ENCODE measurements at regions not wholly inside any gene's neighbourhood (a gene's known extent, or its start where the extent isn't known, plus 50 kb on each side); places are given as distances from the start of the nearest gene placed in this dataset.
"Not testable (repeated sequence)": the region's sequence is repeated elsewhere in the genome, so short reads cannot be mapped to it uniquely, and the experiment has no call there.

GRCh38 chr1:148432318-148432717 is 50.8 kb downstream of the PPIAL4G start:
- peaks cover 73% of the 10 kb centered on the region for H3K36me3 Mint-ChIP-seq (ENCODE audit: low read depth)
- DNase-seq; H3K27me3 Mint-ChIP-seq (ENCODE audit: low read depth, poor library complexity); H3K9me3 Mint-ChIP-seq; H3K4me3 Mint-ChIP-seq; H3K4me1 Mint-ChIP-seq; H3K27ac Mint-ChIP-seq: not testable (repeated sequence)

DNA sequence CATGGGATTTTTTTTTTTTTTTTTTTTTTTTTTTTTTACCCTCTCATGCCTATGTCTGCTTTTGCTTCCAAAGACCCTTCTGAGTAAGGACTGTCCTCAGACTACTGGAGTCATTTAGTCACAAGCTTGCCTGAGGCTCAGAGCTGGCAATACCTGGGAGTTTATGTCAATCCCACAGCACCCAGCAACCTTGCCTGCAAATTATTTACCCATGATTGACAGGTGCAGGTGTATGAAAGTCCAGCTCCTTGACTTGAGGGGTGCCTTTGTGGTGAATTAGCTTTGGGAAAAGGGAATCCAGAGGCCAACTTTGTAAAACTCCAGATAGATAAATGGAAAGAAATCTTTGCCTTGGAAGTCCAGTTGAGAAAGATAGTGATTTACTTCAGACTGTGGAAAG is 53.2 kb downstream of the PPIAL4G start:
- H3K4me1 Mint-ChIP-seq; H3K4me3 Mint-ChIP-seq; DNase-seq; H3K9me3 Mint-ChIP-seq; H3K27ac Mint-ChIP-seq; H3K27me3 Mint-ChIP-seq (ENCODE audit: low read depth, poor library complexity): not testable (repeated sequence)
- H3K36me3 Mint-ChIP-seq (ENCODE audit: low read depth): peaks cover 80% of the 10 kb centered on the region

GRCh38 chr1:148426940-148427611 is 56.0 kb downstream of the PPIAL4G start:
- not testable (repeated sequence) for H3K27me3 Mint-ChIP-seq (ENCODE audit: low read depth, poor library complexity); H3K9me3 Mint-ChIP-seq; H3K4me1 Mint-ChIP-seq; DNase-seq; H3K4me3 Mint-ChIP-seq
- Mint-ChIP-seq H3K36me3 (ENCODE audit: low read depth) (peaks cover 59% of the 10 kb centered on the region), H3K27ac (peak overlapping the region; percentile 22)

GRCh38 chr1:148426385-148426784 is 56.7 kb downstream of the PPIAL4G start:
- H3K27me3 Mint-ChIP-seq (ENCODE audit: low read depth, poor library complexity); DNase-seq; H3K27ac Mint-ChIP-seq; H3K4me3 Mint-ChIP-seq; H3K9me3 Mint-ChIP-seq; H3K4me1 Mint-ChIP-seq: not testable (repeated sequence)
- peaks cover 52% of the 10 kb centered on the region for H3K36me3 Mint-ChIP-seq (ENCODE audit: low read depth)

GRCh38 chr1:148424143-148425003 is 58.7 kb downstream of the PPIAL4G start:
- not testable (repeated sequence) for H3K4me1 Mint-ChIP-seq; H3K4me3 Mint-ChIP-seq; H3K27ac Mint-ChIP-seq; DNase-seq; H3K27me3 Mint-ChIP-seq (ENCODE audit: low read depth, poor library complexity); H3K9me3 Mint-ChIP-seq
- H3K36me3 Mint-ChIP-seq (ENCODE audit: low read depth): peaks cover 36% of the 10 kb centered on the region

DNA sequence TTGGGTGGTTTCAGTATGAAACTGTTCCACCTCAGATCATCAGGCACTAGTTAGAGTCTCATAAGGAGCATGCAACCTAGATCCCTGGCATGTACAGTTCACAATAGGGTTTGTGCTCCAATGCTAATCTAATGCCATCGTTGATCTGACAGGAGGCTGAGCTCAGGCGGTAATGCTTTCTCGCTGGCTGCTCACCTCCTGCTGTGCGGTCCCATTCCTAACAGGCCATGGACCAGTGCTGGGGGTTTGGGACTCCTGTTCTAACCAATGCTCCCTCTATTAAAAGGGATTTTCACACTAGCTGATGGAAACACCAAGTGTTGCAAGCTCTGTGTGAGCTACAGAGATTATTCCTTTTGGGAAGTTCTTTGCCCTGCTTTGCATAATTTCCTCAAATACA is 60.2 kb downstream of the PPIAL4G start:
- H3K4me1 Mint-ChIP-seq; H3K9me3 Mint-ChIP-seq; DNase-seq; H3K27ac Mint-ChIP-seq; H3K4me3 Mint-ChIP-seq; H3K27me3 Mint-ChIP-seq (ENCODE audit: low read depth, poor library complexity): not testable (repeated sequence)
- H3K36me3 Mint-ChIP-seq (ENCODE audit: low read depth): peaks cover 22% of the 10 kb centered on the region

GRCh38 chr1:148417241-148417640 is 65.9 kb downstream of the PPIAL4G start:
- not testable (repeated sequence) for H3K27ac Mint-ChIP-seq; H3K36me3 Mint-ChIP-seq (ENCODE audit: low read depth); H3K27me3 Mint-ChIP-seq (ENCODE audit: low read depth, poor library complexity)

DNA sequence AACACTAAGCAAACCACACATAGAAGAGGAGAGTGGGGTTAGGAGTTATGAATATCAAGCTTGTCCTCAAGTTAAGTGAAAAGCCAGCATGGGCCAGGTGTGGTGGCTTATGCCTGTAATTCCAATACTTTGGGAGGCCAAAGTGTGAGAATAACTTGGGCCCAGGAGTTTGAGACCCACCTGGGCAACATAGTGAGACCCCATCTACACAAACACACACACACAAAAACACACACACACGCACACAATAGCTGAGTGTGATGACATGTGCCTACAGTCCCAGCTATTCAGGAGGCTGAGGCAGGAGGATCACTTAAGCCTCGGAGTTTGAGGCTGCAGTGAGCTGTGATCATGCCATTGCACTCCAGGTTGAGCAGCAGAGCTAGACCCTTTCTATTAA is 69.7 kb downstream of the PPIAL4G start:
- H3K4me3 Mint-ChIP-seq, DNase-seq: not testable (repeated sequence)
- H3K9me3 Mint-ChIP-seq: peaks cover 19% of the 10 kb centered on the region

More at GRCh38 chr1:148417241-148417640, 65.9 kb downstream of the PPIAL4G start:
- H3K4me1 Mint-ChIP-seq, H3K4me3 Mint-ChIP-seq, DNase-seq, H3K9me3 Mint-ChIP-seq: not testable (repeated sequence)

DNA sequence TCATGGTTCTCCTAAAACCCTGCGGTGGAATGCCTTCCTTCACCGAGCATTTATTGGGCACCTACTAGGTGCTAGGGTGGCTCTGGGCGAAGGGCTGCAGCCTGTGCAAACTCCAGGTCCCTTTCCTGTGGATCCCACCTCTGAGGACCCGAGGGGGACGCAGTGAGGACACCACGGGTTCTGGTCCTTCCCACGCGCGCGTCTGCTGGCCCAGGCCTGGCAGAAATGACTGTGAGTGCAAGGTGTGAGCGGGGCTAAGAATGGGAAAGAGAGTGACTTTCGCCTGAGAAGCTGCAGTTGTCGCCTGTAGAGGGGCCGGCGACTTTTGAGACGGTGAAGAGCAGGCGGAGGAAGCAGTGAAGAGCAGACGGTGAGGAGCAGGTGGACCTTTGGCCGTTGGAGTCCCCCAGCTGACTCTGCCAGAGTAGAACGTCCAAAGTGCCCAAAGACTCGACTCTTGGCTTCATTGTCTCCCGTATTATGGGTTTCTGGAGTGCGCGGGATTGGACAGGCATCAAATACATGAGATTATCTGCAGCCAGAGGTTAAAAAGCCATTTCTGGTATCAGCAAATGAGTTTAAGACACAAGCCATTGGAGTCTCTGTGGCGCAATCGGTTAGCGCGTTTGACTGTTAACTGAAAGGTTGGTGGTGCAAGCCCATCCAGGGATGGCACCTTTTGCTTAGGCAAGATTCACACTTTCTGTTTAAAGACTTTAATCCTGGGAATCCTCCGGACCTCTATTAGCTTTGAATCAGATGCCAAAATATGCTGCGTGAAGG is 78.1 kb downstream of the PPIAL4G start:
- H3K4me1 Mint-ChIP-seq: peaks cover 30% of the 10 kb centered on the region
- not testable (repeated sequence) for H3K4me3 Mint-ChIP-seq; DNase-seq; H3K27me3 Mint-ChIP-seq (ENCODE audit: low read depth, poor library complexity); H3K27ac Mint-ChIP-seq
- peaks cover 35% of the 10 kb centered on the region for H3K36me3 Mint-ChIP-seq (ENCODE audit: low read depth)
- H3K9me3 Mint-ChIP-seq: peaks cover 13% of the 10 kb centered on the region

More for the DNA sequence above, 69.7 kb downstream of the PPIAL4G start:
- H3K27ac Mint-ChIP-seq; H3K4me1 Mint-ChIP-seq; H3K27me3 Mint-ChIP-seq (ENCODE audit: low read depth, poor library complexity): not testable (repeated sequence)
- peaks cover 30% of the 10 kb centered on the region for H3K36me3 Mint-ChIP-seq (ENCODE audit: low read depth)

DNA sequence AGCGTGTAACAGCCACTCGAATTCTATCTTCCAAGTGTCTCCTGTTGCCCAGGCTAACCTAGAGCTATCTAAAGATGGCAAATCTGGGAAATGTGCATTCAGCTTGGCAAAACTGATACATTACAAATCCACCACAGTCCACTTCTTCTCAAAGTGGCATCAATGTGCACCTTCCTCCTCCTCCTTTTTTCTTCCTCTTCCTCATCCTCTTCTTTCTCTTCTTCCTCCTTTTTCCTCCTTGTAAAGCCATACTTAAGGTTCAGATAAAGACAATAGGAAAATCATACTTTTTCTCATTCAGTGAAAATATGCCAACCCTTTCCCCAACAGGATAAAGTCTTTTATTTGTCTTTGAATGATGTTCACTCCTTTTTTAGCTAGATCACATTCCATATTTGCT is 79.2 kb downstream of the PPIAL4G start:
- Mint-ChIP-seq H3K4me3 (peak overlapping the region; percentile 61), H3K4me1 (peaks cover 38% of the 10 kb centered on the region), H3K36me3 (ENCODE audit: low read depth) (peaks cover 27% of the 10 kb centered on the region)
- not testable (repeated sequence) for H3K27me3 Mint-ChIP-seq (ENCODE audit: low read depth, poor library complexity); H3K9me3 Mint-ChIP-seq; H3K27ac Mint-ChIP-seq; DNase-seq

DNA sequence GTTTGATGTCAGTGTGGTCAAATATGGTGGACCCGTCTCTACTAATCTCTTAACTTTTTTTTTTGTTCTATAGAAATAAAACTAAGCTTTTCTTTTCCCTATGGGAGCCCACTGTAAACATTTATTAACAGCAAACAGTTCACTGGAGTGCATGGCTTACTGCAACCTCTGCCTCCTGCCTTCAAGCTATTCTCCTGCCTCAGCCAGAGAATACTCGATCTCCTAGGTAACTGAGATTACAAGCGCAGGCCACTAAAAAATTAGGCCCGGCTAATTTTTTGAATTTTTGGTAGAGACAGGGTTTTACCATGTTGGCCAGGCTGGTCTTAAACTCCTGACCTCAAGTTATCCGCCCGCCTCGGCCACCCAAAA is 80.0 kb downstream of the PPIAL4G start:
- peak overlapping the region; percentile 99 for H3K27ac Mint-ChIP-seq
- H3K36me3 Mint-ChIP-seq (ENCODE audit: low read depth): peaks cover 22% of the 10 kb centered on the region
- DNase-seq; H3K27me3 Mint-ChIP-seq (ENCODE audit: low read depth, poor library complexity); H3K9me3 Mint-ChIP-seq: not testable (repeated sequence)
- H3K4me1 Mint-ChIP-seq: peaks cover 38% of the 10 kb centered on the region
- peak overlapping the region; percentile 94 for H3K4me3 Mint-ChIP-seq

DNA sequence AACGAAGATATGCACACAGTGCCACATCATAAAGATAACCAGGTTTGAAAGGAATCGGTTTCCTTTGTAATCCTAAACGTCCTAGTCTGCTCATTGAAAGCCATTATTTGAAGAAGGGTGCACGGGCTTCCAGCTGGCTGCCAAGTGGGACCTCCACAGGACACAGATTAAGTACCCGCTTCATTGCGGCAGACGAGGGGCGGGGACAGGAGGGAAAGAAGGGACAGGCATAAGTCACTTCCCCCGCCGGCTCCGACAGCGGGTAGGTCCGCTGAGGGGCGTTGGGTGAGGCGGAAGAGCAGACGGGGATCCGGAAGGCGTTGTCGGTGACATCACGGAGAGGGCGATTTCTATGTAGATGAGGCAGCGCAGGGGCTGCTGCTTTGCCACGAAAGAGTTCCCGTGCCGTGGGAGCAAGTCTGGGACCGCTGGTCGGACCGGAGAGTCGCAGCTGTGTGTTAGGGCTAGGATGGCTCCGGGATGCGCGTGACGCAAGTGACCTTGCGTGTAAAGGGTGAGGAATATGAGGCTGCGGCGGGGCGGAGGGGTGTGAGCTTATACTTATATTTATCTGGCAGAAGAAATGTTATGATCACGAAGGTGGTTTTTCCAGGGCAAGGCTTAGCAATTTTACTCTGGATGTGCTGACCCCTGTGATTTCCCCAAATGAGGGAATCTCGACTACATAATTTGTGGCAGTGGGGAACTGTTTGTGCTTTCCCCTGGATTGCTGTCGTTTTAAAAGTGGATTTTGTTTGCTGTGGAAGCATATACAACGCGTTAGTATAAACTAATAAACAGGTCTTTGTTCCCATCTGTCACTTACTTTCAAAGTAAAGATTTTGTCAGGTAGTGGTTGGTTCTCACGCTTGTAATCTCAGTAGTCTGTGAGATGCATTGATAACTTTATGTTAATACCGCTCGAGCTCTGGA is 80.7 kb downstream of the PPIAL4G start:
- H3K9me3 Mint-ChIP-seq; H3K27me3 Mint-ChIP-seq (ENCODE audit: low read depth, poor library complexity): not testable (repeated sequence)
- Mint-ChIP-seq H3K27ac (peak overlapping the region; percentile 99), H3K4me1 (peaks cover 38% of the 10 kb centered on the region), H3K36me3 (ENCODE audit: low read depth) (peaks cover 19% of the 10 kb centered on the region), H3K4me3 (peak overlapping the region; percentile 94)
- DNase-seq: peak; percentile 73

- not testable (repeated sequence) for H3K27me3 Mint-ChIP-seq (ENCODE audit: low read depth, poor library complexity); H3K27ac Mint-ChIP-seq; H3K36me3 Mint-ChIP-seq (ENCODE audit: low read depth); H3K9me3 Mint-ChIP-seq; H3K4me3 Mint-ChIP-seq; DNase-seq
- H3K4me1 Mint-ChIP-seq: peaks cover 26% of the 10 kb centered on the region
Measured at GRCh38 chr1:148397516-148397915, 85.6 kb downstream of the PPIAL4G start.
